Adrenal gland (tissue), 9 donors: ENCODE measurements at regions not wholly inside any gene's neighbourhood (a gene's known extent, or its start where the extent isn't known, plus 50 kb on each side); places are given as distances from the start of the nearest gene placed in this dataset.

Experiments
- DNase-seq, 7 donors: peaks; one replicate each; pipeline ENCODE4 v3.0.0-alpha.2; 2019 to 2020
- H3K27ac ChIP-seq, 5 donors: fragments of 200-600 bp; sonication (generic) in 4 of 5; 1 replicate in 3 of 5; 2 replicates in 2 of 5; pipeline versions ENCODE4 v1.5.1 to v1.8.0; 2016 to 2020; ENCODE audit warnings: mild to moderate bottlenecking in 1 of 5
- H3K27me3 ChIP-seq: fragments of 200-600 bp; 2 replicates; pipeline ENCODE4 v1.8.0; 2021
- H3K36me3 ChIP-seq, 2 donors: fragments of 200-600 bp; replicated peaks in 1 of 2; 1 replicate in 1 of 2; 2 replicates in 1 of 2; pipeline versions ENCODE4 v1.5.1 to v1.8.0; 2018 to 2022
- H3K4me1 ChIP-seq, 2 donors: fragments of 200-600 bp; replicated peaks in 1 of 2; 1 replicate in 1 of 2; 2 replicates in 1 of 2; pipeline versions ENCODE4 v1.5.1 to v1.8.0; 2018 to 2021
- H3K4me3 ChIP-seq, 4 donors: fragments of 200-600 bp; sonication (generic) in 3 of 4; one replicate each; pipeline ENCODE4 v1.5.1; 2016 to 2018
- H3K9me3 ChIP-seq, 3 donors: fragments of 200-600 bp; sonication (generic) in 1 of 3; replicated peaks in 1 of 3; 1 replicate in 2 of 3; 2 replicates in 1 of 3; pipeline versions ENCODE4 v1.5.1 to v1.8.0; 2016 to 2021
- POLR2A ChIP-seq, 2 donors: fragments of 450-650 bp; IDR thresholded peaks; one replicate each; pipeline ENCODE4 v1.6.1; 2017; ENCODE audit warnings: antibody characterized with exemption in 2 of 2, mild to moderate bottlenecking in 2 of 2, moderate library complexity in 1 of 2
- WGBS, 4 donors: extraction: QIAGEN DNeasy Blood & Tissue Kit in 2 of 4; methylation state at CpG; one replicate each; pipeline versions ENCODE4 v1.1.5 to v1.1.7; 2013 to 2017; 5-methylcytosine and 5-hydroxymethylcytosine counted together
- intact Hi-C, 2 donors: fragments of 100-400 bp; cut with DNase I; formaldehyde crosslinking; loops; one replicate each; pipeline versions ENCODE4 v1.14.1 to v1.15.0; 2022 to 2023
- TF ChIP-seq, protein P1 (sequence below), 6 experiments: fragments of 450-650 bp in 4 of 6; fragments of 200-600 bp in 2 of 6; sonication (generic) in 1 of 6; IDR thresholded peaks; 1 replicate in 5 of 6; 2 replicates in 1 of 6; pipeline versions ENCODE4 v1.5.1 to v1.8.0; 2016 to 2021; ENCODE audit warnings: antibody characterized with exemption in 6 of 6, mild to moderate bottlenecking in 2 of 6, moderate library complexity in 1 of 6
- donor health status: healthy with polysubstance abuse.
- donor health status: Bipolar disorder and iron deficiency.
- donor health status: DM: yes; HTN: yes; CAD: no.
- donor health status: DM: no; HTN: no; CAD: no.
- donor health status: DM: no; HTN: no; CAD: no.

GRCh38 chr5:56311306-56311905, 78.3 kb upstream of the ANKRD55 start:
- 46 to 68% (median 52%) methylated on average over 5 of the region's 5 CpGs for WGBS, 4 donors
- no peaks in the 10 kb centered on the region for H3K27me3 ChIP-seq
- H3K27ac ChIP-seq: no peak overlapping the region
- H3K4me3 ChIP-seq: no peak overlapping the region
- peaks cover 4 to 13% of the 10 kb centered on the region in 2 donors for H3K4me1 ChIP-seq
- H3K9me3 ChIP-seq: no peaks in the 10 kb centered on the region
- no peak for DNase-seq
- TF ChIP-seq, protein P1, sequence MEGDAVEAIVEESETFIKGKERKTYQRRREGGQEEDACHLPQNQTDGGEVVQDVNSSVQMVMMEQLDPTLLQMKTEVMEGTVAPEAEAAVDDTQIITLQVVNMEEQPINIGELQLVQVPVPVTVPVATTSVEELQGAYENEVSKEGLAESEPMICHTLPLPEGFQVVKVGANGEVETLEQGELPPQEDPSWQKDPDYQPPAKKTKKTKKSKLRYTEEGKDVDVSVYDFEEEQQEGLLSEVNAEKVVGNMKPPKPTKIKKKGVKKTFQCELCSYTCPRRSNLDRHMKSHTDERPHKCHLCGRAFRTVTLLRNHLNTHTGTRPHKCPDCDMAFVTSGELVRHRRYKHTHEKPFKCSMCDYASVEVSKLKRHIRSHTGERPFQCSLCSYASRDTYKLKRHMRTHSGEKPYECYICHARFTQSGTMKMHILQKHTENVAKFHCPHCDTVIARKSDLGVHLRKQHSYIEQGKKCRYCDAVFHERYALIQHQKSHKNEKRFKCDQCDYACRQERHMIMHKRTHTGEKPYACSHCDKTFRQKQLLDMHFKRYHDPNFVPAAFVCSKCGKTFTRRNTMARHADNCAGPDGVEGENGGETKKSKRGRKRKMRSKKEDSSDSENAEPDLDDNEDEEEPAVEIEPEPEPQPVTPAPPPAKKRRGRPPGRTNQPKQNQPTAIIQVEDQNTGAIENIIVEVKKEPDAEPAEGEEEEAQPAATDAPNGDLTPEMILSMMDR (IDR thresholded peaks at IDR 0.05): no peak
- TF ChIP-seq POLR2A (IDR thresholded peaks at IDR 0.05): no peak
- H3K36me3 ChIP-seq: no peaks in the 10 kb centered on the region
- intact Hi-C loops: no loop called here

- H3K4me3 ChIP-seq: no peak overlapping the region
- intact Hi-C loops: no loop called here
- no peaks in the 10 kb centered on the region for H3K27me3 ChIP-seq
- no peaks in the 10 kb centered on the region for H3K9me3 ChIP-seq
- no peak for TF ChIP-seq POLR2A (IDR thresholded peaks at IDR 0.05)
- TF ChIP-seq, protein P1 (IDR thresholded peaks at IDR 0.05): no peak
- peak in 5 of 7 donors; percentile 21 to 58 (median 35) for DNase-seq
- H3K36me3 ChIP-seq: no peaks in the 10 kb centered on the region
- no peak overlapping the region for H3K27ac ChIP-seq
- 26 to 40% (median 29%) methylated on average over 7 of the region's 7 CpGs for WGBS, 4 donors
- H3K4me1 ChIP-seq: peaks cover 4 to 13% of the 10 kb centered on the region in 2 donors
Measured at GRCh38 chr5:56310711-56311204, 77.6 kb upstream of the ANKRD55 start.

- intact Hi-C loops: no loop called here
- no peak overlapping the region for H3K27ac ChIP-seq
- DNase-seq: no peak
- TF ChIP-seq POLR2A (IDR thresholded peaks at IDR 0.05): no peak
- TF ChIP-seq, protein P1 (IDR thresholded peaks at IDR 0.05): no peak
- H3K27me3 ChIP-seq: no peaks in the 10 kb centered on the region
- H3K36me3 ChIP-seq: no peaks in the 10 kb centered on the region
- no peaks in the 10 kb centered on the region for H3K9me3 ChIP-seq
- peaks cover 4 to 13% of the 10 kb centered on the region in 2 donors for H3K4me1 ChIP-seq
- 70 to 82% (median 76%) methylated on average over 2 of the region's 2 CpGs for WGBS, 4 donors
- no peak overlapping the region for H3K4me3 ChIP-seq
Measured at GRCh38 chr5:56309262-56309826, 76.2 kb upstream of the ANKRD55 start.

GRCh38 chr5:56307714-56308333, 74.7 kb upstream of the ANKRD55 start:
- Histone ChIP-seq H3K27ac (no peak overlapping the region), H3K27me3 (no peaks in the 10 kb centered on the region), H3K36me3 (no peaks in the 10 kb centered on the region), H3K4me1 (peaks cover 4 to 13% of the 10 kb centered on the region in 2 donors), H3K9me3 (no peaks in the 10 kb centered on the region), H3K4me3 (no peak overlapping the region)
- WGBS, 4 donors: 81 to 93% (median 87%) methylated on average over 1 of the region's 1 CpG
- intact Hi-C loops: no loop called here
- DNase-seq: no peak
- TF ChIP-seq POLR2A (IDR thresholded peaks at IDR 0.05): no peak
- TF ChIP-seq, protein P1 (IDR thresholded peaks at IDR 0.05): no peak
